ENCODE measurements at regions not wholly inside any gene's neighbourhood (a gene's known extent, or its start where the extent isn't known, plus 50 kb on each side); places are given as distances from the start of the nearest gene placed in this dataset.

- TF ChIP-seq EZH2phosphoT487 (IDR thresholded peaks at IDR 0.05; ENCODE audit: borderline replicate concordance), result no peak
- TF ChIP-seq, protein P1, sequence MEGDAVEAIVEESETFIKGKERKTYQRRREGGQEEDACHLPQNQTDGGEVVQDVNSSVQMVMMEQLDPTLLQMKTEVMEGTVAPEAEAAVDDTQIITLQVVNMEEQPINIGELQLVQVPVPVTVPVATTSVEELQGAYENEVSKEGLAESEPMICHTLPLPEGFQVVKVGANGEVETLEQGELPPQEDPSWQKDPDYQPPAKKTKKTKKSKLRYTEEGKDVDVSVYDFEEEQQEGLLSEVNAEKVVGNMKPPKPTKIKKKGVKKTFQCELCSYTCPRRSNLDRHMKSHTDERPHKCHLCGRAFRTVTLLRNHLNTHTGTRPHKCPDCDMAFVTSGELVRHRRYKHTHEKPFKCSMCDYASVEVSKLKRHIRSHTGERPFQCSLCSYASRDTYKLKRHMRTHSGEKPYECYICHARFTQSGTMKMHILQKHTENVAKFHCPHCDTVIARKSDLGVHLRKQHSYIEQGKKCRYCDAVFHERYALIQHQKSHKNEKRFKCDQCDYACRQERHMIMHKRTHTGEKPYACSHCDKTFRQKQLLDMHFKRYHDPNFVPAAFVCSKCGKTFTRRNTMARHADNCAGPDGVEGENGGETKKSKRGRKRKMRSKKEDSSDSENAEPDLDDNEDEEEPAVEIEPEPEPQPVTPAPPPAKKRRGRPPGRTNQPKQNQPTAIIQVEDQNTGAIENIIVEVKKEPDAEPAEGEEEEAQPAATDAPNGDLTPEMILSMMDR (conservative IDR thresholded peaks at IDR 0.05; ENCODE audit: low read length), result no peak
Observed at GRCh38 chr4:24044610-24045589, 155.1 kb upstream of the PPARGC1A start.

GRCh38 chr4:24042094-24042493, 152.2 kb upstream of the PPARGC1A start:
- no peaks in the 10 kb centered on the region for H3K79me2 ChIP-seq (ENCODE audit: insufficient read depth, low read length)
- H3F3A ChIP-seq (ENCODE audit: low read depth), result no peaks in the 10 kb centered on the region
- TF ChIP-seq, protein P1 (conservative IDR thresholded peaks at IDR 0.05; ENCODE audit: low read length), result no peak
- TF ChIP-seq EZH2phosphoT487 (IDR thresholded peaks at IDR 0.05; ENCODE audit: borderline replicate concordance), result no peak
- H3K9me2 ChIP-seq (replicated peaks; ENCODE audit: low read depth, low read length), result no peaks in the 10 kb centered on the region
- no peak overlapping the region for H3K4me3 ChIP-seq (ENCODE audit: low read length, poor library complexity, severe bottlenecking)
- H2AFZ ChIP-seq (ENCODE audit: low read length), result no peak overlapping the region
- no peaks in the 10 kb centered on the region for H3K27me3 ChIP-seq (ENCODE audit: insufficient read depth, low read length, poor library complexity, severe bottlenecking)
- H4K20me1 ChIP-seq (ENCODE audit: insufficient read depth, low read length, poor library complexity, severe bottlenecking), result no peaks in the 10 kb centered on the region
- no peaks in the 10 kb centered on the region for H3K4me1 ChIP-seq (ENCODE audit: insufficient read depth, low read length, poor library complexity, severe bottlenecking)
- no peak overlapping the region for H3K9ac ChIP-seq (ENCODE audit: low read depth, low read length, poor library complexity, severe bottlenecking)
- no peaks in the 10 kb centered on the region for H3K9me3 ChIP-seq (ENCODE audit: insufficient read depth, low read depth, low read length)
- H3K36me3 ChIP-seq (ENCODE audit: insufficient read depth, low read length), result no peaks in the 10 kb centered on the region
- no peak overlapping the region for H3K4me2 ChIP-seq (ENCODE audit: low read depth, low read length, poor library complexity, severe bottlenecking)

More at GRCh38 chr4:24044610-24045589, 155.1 kb upstream of the PPARGC1A start:
- Histone ChIP-seq H3K9me3 (ENCODE audit: insufficient read depth, low read depth, low read length) (no peaks in the 10 kb centered on the region; the same call in 1 of the 2 replicates), H2AFZ (ENCODE audit: low read length) (no peak overlapping the region), H3K36me3 (ENCODE audit: insufficient read depth, low read length) (no peaks in the 10 kb centered on the region), H3K4me1 (ENCODE audit: insufficient read depth, low read length, poor library complexity, severe bottlenecking) (no peaks in the 10 kb centered on the region), H3K9ac (ENCODE audit: low read depth, low read length, poor library complexity, severe bottlenecking) (no peak overlapping the region), H3F3A (ENCODE audit: low read depth) (no peaks in the 10 kb centered on the region), H3K9me2 (replicated peaks; ENCODE audit: low read depth, low read length) (no peaks in the 10 kb centered on the region), H3K4me2 (ENCODE audit: low read depth, low read length, poor library complexity, severe bottlenecking) (no peak overlapping the region), H3K4me3 (ENCODE audit: low read length, poor library complexity, severe bottlenecking) (no peak overlapping the region), H4K20me1 (ENCODE audit: insufficient read depth, low read length, poor library complexity, severe bottlenecking) (no peaks in the 10 kb centered on the region), H3K79me2 (ENCODE audit: insufficient read depth, low read length) (no peaks in the 10 kb centered on the region), H3K27me3 (ENCODE audit: insufficient read depth, low read length, poor library complexity, severe bottlenecking) (no peaks in the 10 kb centered on the region)

GRCh38 chr4:24040811-24041210, 151.0 kb upstream of the PPARGC1A start:
- no peaks in the 10 kb centered on the region for H3F3A ChIP-seq (ENCODE audit: low read depth)
- H3K4me3 ChIP-seq (ENCODE audit: low read length, poor library complexity, severe bottlenecking), result no peak overlapping the region
- H2AFZ ChIP-seq (ENCODE audit: low read length), result no peak overlapping the region
- no peak overlapping the region for H3K4me2 ChIP-seq (ENCODE audit: low read depth, low read length, poor library complexity, severe bottlenecking)
- no peaks in the 10 kb centered on the region for H3K79me2 ChIP-seq (ENCODE audit: insufficient read depth, low read length)
- H3K27me3 ChIP-seq (ENCODE audit: insufficient read depth, low read length, poor library complexity, severe bottlenecking), result no peaks in the 10 kb centered on the region
- H3K9me2 ChIP-seq (replicated peaks; ENCODE audit: low read depth, low read length), result no peaks in the 10 kb centered on the region
- TF ChIP-seq EZH2phosphoT487 (IDR thresholded peaks at IDR 0.05; ENCODE audit: borderline replicate concordance), result no peak
- TF ChIP-seq, protein P1 (conservative IDR thresholded peaks at IDR 0.05; ENCODE audit: low read length), result no peak
- H3K4me1 ChIP-seq (ENCODE audit: insufficient read depth, low read length, poor library complexity, severe bottlenecking), result no peaks in the 10 kb centered on the region
- H3K9me3 ChIP-seq (ENCODE audit: insufficient read depth, low read depth, low read length), result no peaks in the 10 kb centered on the region
- H4K20me1 ChIP-seq (ENCODE audit: insufficient read depth, low read length, poor library complexity, severe bottlenecking), result no peaks in the 10 kb centered on the region
- no peaks in the 10 kb centered on the region for H3K36me3 ChIP-seq (ENCODE audit: insufficient read depth, low read length)
- no peak overlapping the region for H3K9ac ChIP-seq (ENCODE audit: low read depth, low read length, poor library complexity, severe bottlenecking)
